ENCODE measurements at regions not wholly inside any gene's neighbourhood (a gene's known extent, or its start where the extent isn't known, plus 50 kb on each side); places are given as distances from the start of the nearest gene placed in this dataset.

DNA sequence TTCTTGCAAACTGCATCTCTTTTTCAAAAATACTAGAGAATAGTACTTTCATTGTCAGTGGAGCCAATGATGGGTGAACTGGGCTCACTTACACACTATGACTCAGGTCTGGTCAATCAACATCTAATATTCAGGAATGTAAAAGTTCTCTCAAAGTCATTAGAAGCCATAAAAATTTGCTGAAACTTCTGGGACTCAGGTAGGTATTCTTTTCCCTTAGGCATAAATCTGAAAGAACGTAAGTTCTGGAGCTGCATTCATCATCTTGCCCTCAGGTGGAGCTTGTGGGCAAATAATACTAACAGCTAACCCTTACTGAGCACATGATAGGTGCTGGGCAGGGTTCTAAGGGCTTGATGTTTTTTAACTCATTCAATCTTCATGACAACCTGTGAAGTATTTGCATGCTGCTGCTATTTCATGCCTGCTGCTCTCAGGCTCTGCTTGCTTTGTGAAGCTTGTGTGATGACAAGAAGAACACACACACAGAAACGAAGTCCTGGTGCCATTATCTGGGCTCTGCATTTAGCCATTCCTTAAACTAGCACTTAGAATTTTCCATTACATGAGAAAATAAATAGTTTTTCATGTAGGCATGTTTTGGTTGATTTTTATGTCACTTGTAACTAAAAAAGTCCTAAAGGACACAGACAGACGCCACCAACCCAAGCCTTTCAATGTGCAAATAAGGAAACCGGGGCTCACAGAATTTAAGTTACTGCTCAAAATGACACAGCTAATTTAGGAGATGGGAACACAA, 394.2 kb upstream of the LYPLAL1 start:
- no peak for DNase-seq (ENCODE audit: extremely low read depth in 1 of 11, low read depth in 9 of 11, low spot score in 4 of 11)

DNA sequence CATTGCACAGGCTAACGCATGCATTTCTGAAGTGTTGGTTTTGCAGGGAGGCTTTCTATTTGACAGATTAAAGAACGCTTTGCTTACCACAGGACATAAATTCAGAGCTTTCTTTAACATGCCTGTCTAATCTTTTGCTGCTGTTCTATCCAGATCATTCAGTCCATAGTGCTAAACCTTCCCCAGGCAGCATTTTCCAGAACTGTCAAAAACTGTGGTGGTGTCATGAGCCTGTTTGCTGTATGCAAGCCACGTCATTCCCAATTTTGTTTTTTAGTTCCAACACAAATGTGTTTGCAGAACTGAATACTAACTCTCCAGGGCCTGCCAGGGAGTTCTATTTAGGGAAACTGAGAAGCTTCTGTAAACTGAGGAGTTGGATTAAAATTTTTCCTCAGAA, 390.5 kb upstream of the LYPLAL1 start:
- DNase-seq (ENCODE audit: extremely low read depth in 1 of 11, low read depth in 9 of 11, low spot score in 4 of 11) = no peak

DNA sequence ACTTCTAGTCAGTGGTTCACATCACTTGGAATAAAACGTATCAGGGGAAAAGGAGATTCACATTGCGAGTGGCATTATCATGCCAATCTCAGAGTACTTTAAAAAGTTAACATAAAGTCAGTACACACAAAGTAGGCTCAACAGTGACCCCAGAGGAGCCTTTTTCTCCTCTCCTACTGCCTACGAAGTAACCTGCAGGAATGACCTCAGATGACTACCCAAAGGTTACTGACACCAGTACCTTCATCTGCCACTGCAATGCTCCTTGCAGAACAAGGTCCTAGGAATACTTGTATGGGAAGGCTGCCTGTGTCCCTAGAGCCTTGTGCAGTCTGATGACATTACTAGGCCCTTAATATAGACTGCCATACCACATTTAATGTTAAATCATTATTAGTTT, 389.8 kb upstream of the LYPLAL1 start:
- DNase-seq (ENCODE audit: extremely low read depth in 1 of 11, low read depth in 9 of 11, low spot score in 4 of 11) = no peak

DNA sequence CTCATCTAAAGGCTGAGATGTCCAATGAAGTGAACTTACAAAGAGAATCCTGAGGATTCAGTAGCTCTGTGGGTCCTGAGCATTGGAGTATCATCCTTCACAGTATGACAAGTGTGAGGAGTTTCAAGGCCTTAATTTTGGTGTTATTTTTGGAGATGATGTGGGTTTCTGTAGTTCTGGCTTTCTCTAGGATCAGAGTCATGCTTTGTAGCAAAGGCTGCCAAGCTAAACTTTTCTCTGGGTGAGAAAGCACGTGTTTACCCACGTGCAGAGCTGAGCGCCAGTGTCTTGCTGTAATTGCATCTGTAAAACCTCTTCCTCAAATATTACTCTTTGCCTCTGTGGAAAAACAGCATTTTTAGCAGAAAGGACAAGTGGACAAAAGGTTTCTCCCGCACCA, 387.8 kb upstream of the LYPLAL1 start:
- DNase-seq (ENCODE audit: extremely low read depth in 1 of 11, low read depth in 9 of 11, low spot score in 4 of 11) = no peak

DNA sequence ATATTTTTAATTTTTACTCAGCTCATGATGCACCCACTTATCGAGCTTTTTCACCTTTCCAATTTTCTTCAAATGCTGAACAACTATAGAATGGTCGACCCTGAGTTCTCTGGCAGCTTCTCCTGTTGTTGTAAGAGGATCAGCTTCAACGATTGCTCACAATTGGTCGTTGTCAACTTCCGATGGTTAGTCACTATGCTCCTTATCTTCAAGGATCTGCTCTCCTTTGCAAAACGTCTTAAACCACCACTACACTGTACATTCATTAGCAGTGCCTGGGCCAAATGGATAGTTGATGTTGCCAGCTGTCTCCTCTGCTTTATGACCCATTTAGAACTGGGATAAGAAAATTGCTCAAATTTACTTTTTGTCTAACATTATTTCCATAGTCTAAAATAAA, 385.9 kb upstream of the LYPLAL1 start:
- DNase-seq (ENCODE audit: extremely low read depth in 1 of 11, low read depth in 9 of 11, low spot score in 4 of 11) = no peak

DNA sequence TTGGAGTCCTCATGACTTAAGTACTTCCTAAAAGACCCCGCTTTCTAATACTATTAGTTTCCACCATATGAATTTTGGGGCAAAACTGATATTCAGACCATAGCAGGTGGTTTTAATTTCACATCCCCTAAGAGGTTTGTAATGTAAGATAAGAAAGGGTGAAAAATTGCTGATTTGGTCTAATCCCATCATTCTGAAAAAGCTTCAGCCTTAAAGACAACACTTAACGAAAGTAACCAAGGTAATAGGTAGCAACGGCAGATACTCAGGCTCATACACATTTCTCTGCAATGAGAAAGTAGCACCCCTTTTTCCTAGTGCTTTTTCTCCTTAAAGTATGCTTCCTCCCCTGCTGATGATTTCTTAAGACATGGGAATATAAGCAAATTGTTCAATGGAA, 376.9 kb upstream of the LYPLAL1 start:
- DNase-seq (ENCODE audit: extremely low read depth in 1 of 11, low read depth in 9 of 11, low spot score in 4 of 11) = no peak

DNA sequence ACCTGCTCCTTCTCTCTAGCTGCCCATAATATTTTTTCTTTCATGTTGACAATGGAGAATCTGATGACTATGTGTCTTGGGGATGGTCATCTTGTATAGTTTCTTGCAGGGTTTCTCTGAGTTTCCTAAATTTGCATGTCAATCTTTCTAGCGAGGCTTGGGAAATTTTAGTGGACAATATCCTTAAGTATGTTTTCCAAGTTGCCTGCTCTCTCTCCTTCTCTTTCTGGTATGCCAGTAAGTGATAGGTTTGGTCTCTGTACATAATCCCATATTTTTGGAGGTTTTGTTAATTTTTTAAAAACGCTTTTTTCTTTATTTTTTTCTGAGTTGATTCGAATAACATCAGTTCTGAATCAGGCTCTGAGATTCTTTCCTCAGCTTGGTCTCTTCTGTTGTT, 370.9 kb upstream of the LYPLAL1 start:
- no peak for DNase-seq (ENCODE audit: extremely low read depth in 1 of 11, low read depth in 9 of 11, low spot score in 4 of 11)

DNA sequence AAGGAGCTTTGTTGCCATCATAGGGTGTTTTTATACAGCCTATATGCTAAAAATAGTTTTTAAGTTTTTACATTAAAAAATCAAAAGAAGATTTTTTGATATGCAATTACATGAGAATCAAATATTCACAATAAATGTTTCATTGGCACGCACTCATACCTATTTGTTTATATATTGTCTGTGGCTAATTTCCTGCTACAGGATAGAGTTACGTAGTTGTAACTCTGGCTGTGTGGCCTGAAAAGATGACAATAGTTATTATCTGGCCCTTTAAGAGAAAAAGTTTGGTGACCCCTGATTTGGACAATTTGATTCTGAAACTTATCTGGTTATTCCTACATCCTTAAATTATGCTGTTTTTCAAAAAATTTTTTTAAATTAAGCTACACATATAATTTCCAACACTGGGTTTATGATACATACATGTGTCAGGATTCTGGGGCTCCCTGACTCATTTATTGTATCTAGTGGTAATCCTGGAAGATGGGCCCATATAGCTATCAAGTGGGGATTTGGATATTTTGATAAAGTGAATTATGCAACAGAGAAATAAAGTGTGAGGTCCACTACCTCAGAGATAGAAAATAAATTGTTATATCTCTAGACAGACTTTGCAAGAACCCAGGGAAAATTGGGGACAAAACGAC, 370.2 kb upstream of the LYPLAL1 start:
- no peak for DNase-seq (ENCODE audit: extremely low read depth in 1 of 11, low read depth in 9 of 11, low spot score in 4 of 11)

DNA sequence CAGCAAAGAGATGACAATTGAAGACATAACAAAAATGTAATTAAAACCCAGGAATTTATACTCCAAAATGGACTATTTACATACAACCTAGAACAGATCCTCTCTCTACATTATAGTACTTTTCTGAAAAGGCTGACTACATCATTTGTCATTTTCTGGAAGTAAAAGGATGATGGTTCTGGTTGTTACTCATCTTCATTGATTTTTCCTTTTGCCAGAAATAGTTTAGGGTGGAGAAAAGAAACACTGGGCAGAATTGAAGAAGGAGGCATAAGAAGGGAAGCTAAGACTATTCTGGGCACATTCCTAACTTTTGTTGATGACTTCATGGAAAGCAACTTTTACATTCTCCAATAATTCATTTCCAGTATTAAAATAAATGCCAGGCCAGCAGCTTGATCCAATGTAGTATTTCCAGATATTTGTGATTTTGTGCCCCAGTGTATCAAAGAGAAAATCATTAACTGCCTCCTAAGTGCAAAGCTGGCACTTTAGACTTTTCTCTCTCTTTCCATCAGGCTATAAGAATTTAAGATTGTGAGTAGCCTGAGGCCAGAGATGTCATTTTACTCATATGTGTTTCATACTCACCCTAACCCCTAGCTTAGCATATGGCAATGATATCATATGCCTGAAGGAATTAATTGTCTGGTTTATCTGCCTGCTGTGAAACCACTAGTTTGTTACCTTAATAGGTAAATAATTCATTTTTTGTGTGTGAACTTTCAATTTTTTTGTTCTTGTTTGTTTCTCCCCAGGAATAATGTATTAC, 369.5 kb upstream of the LYPLAL1 start:
- DNase-seq (ENCODE audit: extremely low read depth in 1 of 11, low read depth in 9 of 11, low spot score in 4 of 11) = no peak

DNA sequence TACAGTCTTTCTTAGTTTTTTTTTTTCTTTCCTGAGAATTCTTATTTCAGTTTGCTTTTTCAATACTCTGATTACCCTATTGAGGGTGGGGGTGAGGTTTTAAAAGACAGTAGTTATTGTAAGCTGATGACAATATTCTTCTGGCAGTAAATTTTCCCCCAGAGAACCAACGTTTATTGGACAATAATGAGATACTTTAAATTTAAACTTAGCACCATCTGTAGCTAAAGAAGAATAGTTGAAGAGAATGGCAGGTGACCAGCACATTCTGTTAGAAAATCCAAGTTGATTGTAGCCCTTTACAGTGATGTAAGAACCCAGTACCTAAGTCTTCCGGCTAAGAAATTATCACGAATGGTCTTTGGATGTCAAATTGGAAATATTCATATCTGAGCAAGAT, 364.6 kb upstream of the LYPLAL1 start:
- no peak for DNase-seq (ENCODE audit: extremely low read depth in 1 of 11, low read depth in 9 of 11, low spot score in 4 of 11)

DNA sequence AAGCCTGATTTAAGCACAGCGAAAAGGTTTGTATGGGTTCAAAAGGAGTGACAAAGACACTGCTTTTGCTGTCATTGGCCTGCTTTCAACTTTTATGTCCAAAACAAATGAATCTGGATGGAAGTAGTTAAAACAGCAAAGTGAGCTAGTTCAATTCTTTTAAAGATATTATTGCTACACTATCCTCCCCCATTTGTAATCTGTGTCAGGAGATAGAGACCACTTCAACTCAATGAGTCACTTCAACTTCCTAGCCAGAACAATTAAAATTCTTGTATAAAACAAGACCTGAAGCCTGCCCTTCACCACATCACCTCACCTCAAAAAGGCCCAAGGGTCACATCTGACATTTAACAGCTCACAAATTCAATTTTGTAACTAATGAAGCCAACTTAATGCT, 364.1 kb upstream of the LYPLAL1 start:
- no peak for DNase-seq (ENCODE audit: extremely low read depth in 1 of 11, low read depth in 9 of 11, low spot score in 4 of 11)

DNA sequence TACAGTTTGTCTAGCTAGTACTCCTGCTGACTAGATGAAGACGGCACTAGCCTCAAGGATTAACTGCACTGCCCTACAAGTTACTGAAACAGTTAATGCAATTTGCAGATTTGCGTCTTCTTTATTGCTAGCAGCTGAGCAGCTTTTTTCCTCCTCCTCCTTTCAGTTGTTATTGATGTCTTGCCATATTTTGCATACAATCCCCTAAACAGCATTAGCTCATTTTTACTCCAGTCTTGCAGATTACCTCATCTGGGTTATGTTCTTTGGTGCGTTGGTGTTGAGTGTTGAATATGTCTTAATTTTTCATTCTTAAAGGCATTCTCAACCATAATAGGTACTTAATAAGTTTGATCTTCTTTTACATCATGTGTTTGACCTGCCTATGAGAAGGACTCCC, 363.4 kb upstream of the LYPLAL1 start:
- DNase-seq (ENCODE audit: extremely low read depth in 1 of 11, low read depth in 9 of 11, low spot score in 4 of 11) = no peak

DNA sequence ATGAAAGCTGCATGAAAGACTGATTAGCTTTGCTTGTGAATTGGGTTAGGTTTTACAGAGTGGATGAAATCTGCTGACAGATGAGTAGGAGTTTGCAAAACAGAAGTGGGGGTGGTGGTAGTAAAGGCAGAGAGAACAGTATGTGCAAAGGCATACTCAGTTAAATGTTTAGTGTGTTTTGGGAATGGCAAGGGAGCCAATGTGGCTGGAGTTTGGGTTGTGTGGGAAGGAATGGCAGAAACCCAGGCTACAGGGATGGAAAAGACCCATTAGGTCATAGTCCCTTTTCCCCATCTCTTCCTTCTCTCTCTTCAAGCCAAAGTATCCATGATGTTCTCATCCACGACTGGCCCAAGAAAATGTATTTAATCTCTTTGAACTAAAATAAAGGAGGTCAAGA, 362.2 kb upstream of the LYPLAL1 start:
- no peak for DNase-seq (ENCODE audit: extremely low read depth in 1 of 11, low read depth in 9 of 11, low spot score in 4 of 11)

DNA sequence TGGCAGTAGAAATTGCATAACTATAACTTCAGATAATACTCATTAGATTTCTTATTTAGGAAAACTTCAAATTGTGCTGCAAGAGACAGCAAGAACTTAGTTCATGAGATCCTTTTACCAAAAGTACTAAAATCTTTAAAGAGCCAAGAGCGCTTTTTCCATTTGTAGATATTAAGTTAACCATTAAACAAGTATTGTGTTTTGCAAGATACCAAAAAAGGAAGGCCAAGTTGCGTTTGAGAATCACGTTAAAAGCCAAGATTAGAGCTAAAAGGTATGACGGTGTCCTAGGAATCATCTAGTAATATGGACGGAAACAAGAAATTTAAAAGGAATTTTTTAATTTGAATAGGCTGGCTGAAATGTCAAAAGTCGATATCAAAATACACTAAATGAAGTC, 361.3 kb upstream of the LYPLAL1 start:
- DNase-seq (ENCODE audit: extremely low read depth in 1 of 11, low read depth in 9 of 11, low spot score in 4 of 11) = no peak

DNA sequence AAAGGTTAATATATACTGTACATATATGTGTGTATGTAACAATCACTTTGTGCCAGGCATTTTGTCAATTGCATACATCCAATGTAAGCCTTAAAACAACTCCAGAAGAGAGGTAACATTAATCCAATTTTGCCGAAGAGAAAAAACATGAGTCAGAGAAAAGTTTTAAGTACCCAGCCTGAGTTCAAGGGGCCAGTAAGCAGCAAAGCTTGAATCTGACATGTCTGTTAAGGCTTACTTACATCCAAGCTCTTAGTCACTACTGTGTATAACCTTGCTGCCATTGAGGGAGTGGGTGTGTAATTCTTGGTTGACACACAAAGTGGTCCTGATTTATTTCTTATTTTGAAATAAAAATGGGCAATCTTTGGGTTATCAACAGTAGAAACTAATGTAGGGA, 360.4 kb upstream of the LYPLAL1 start:
- no peak for DNase-seq (ENCODE audit: extremely low read depth in 1 of 11, low read depth in 9 of 11, low spot score in 4 of 11)

DNA sequence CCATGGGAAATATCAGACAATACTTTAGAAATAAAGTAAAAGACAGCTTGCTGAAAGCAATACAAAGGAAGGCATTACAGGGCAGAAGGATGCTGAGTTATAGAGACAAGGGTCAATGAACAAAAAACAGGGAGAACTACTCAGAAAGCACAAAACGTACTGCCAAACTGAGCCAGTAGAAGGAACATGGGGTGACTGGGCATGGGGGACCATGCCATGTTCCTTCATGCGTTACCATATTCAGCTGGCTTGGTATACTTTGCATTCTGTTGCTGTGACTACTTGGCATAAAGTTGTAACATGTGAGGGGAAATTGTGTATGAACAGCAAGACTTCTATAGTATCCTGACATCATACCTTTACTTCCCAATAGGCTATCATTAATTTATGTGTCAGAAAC, 358.6 kb upstream of the LYPLAL1 start:
- DNase-seq (ENCODE audit: extremely low read depth in 1 of 11, low read depth in 9 of 11, low spot score in 4 of 11) = no peak

DNA sequence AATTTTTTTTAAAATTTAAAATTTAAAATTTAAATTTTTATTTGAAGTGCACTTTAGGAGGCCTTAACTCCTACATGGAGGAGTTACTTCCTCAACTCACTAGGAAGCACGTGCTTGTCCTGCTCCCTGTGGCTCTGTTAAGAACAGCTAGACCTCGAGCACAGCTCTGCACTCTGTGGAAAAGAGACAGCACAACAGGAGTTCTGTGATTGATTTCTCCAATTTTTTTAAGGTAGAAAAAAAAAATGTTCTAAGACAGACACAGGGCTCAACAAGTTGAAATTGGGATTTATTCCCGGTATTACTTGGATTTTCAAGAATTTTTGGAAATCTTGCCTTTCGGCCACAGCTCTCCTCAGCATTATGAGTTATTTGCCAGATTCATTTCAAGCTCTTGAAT, 356.6 kb upstream of the LYPLAL1 start:
- DNase-seq (ENCODE audit: extremely low read depth in 1 of 11, low read depth in 9 of 11, low spot score in 4 of 11) = no peak

DNA sequence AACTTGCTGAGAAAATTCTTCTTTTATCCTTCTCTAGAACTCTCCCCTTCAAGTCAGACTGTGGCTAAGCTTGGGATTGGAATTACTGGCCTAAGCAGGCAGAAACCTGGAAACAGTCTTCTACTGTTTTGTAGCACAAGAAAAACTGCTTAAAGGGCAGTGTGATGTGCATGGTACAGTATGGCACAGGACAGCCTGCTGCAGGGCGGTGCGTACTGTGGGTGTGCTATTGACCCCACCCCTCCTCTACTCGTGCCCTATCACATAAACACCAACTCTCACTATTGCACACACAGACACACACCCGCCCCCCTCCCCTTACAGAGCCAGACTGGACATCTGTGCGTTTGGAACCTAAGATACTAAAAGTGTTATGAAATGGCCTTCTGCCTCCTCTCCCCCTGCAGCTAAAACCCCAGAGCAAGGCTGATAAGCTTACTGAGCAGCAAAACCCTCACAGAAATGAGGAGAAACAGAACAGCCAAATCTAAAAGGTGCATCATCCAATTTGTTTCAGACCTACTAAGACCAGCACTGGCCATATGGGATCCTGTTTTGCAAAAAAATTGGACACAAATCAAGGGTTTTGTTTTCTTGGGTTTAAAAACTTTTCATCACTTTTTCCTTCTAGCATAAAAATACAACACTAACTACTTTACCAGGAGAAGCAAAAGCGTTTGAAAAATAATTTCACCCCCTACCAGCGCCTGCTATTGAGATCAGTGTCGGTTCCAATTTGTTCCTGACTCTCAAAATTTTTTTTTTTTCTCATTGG, 355.8 kb upstream of the LYPLAL1 start:
- DNase-seq (ENCODE audit: extremely low read depth in 1 of 11, low read depth in 9 of 11, low spot score in 4 of 11) = no peak

DNA sequence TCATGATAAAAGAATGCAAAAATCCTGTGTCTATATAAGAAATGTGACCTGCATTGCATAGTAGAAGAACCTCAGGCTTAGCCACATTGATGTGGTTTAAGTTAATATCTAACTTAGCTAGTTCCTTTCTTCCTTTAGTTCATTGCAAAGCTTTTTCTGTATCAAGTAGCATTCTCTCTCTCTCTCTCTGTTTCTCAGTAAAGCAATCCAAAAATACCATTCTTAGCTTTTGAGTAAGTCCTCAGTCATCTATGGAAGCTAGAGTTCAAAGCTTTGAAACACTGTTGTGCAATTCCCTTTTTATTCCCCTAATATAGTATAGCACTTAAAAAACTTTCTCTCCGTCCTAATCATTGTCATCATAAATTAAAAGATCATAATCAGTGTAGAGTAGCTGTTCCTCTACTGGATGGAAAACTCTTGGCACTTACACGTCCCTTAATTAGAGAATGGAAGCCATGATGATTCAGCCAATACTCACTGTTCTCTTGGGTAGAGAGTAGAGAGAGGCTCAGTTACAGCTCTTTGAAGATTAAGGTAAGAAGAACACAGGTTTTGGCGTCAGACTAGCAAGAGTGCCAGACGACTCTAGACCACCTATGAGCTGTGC, 350.3 kb upstream of the LYPLAL1 start:
- DNase-seq (ENCODE audit: extremely low read depth in 1 of 11, low read depth in 9 of 11, low spot score in 4 of 11) = no peak
